K562 (cell line): ENCODE measurements at regions not wholly inside any gene's neighbourhood (a gene's known extent, or its start where the extent isn't known, plus 50 kb on each side); places are given as distances from the start of the nearest gene placed in this dataset.

ENCODE experiments used
- ATAC-seq: fragments of 200-7000 bp; cut with Tn5 transposase; 3 replicates; pipeline ENCODE4 v1.9.1; 2020; ENCODE audit warnings: moderate library complexity
- BruUV-seq: library from RNA; stranded (reverse); fragments of 400-500 nt; replicated peaks from 2 replicates; lab custom pipeline; 2021; lab: Mats Ljungman, UMichigan
- CTCF ChIA-PET: fragments of 300-600 bp; formaldehyde crosslinking; extraction: SDS; loops from one replicate; lab custom pipeline; 2021; ENCODE audit warnings: low intra/inter-chr PET ratio; lab: Yijun Ruan, JAX
- POLR2A ChIA-PET: fragments of 300-600, 350-650 bp; sonication (Branson Sonifier 250); formaldehyde crosslinking; extraction: SDS; loops from one replicate; lab custom pipeline; 2021; ENCODE audit warnings: antibody characterized with exemption, inconsistent platforms; lab: Yijun Ruan, JAX
- DNase-seq, 4 experiments: peaks; one replicate each; pipeline versions ENCODE4 v3.0.0 to v3.0.0-alpha.2; 2011 to 2018; ENCODE audit warnings: low spot score in 3 of 4, mixed read lengths in 3 of 4; ENCODE audit errors: extremely low read depth in 1 of 4
- FAIRE-seq: peaks from 2 replicates; lab custom pipeline; 2011; peaks lifted over from hg19 to GRCh38; lab: Jason Lieb, UNC
- H2AFZ ChIP-seq: 2 replicates; pipeline ENCODE4 v1.6.0; 2011; ENCODE audit warnings: low read depth, low read length, control low read depth, inconsistent platforms
- H3K27ac ChIP-seq: fragments of 200-600 bp; 3 replicates; pipeline ENCODE4 v1.8.0; 2011; ENCODE audit warnings: low read depth, mild to moderate bottlenecking, control low read depth, inconsistent platforms, low read length, moderate library complexity, mixed read lengths; ENCODE audit errors: extremely low read depth
- H3K27me3 ChIP-seq, 2 experiments: fragments of 300-600 bp in 1 of 2; 2 replicates in 1 of 2; 3 replicates in 1 of 2; pipeline versions ENCODE4 v1.6.0 to v1.8.0; 2011; ENCODE audit warnings: inconsistent platforms in 2 of 2, low read length in 2 of 2, mild to moderate bottlenecking in 1 of 2, mixed read lengths in 1 of 2, moderate library complexity in 1 of 2; ENCODE audit not compliant: control insufficient read depth in 2 of 2, insufficient read depth in 2 of 2
- H3K36me3 ChIP-seq: fragments of 300-600 bp; 3 replicates; pipeline ENCODE4 v1.8.0; 2011; ENCODE audit warnings: mild to moderate bottlenecking, low read length, inconsistent platforms; ENCODE audit not compliant: control insufficient read depth, insufficient read depth
- H3K4me1 ChIP-seq, 2 experiments: fragments of 200-600 bp in 1 of 2; replicated peaks in 1 of 2; 2 replicates in 1 of 2; 3 replicates in 1 of 2; pipeline versions ENCODE4 v1.5.1 to v1.8.0; 2011; ENCODE audit warnings: inconsistent platforms in 2 of 2, low read length in 2 of 2, mild to moderate bottlenecking in 1 of 2, mixed read lengths in 1 of 2, moderate library complexity in 1 of 2; ENCODE audit not compliant: control insufficient read depth in 2 of 2, insufficient read depth in 2 of 2
- H3K4me2 ChIP-seq: 2 replicates; pipeline ENCODE4 v1.6.1; 2011; ENCODE audit warnings: low read length, control low read depth, inconsistent platforms, mixed read lengths; ENCODE audit not compliant: insufficient read depth
- H3K4me3 ChIP-seq: fragments of 200-600 bp; sonication (generic), shearing (Covaris generic); 2 replicates; pipeline ENCODE4 v1.5.1; 2016; ENCODE audit warnings: control low read depth, inconsistent platforms
- H3K79me2 ChIP-seq: fragments of 200-600 bp; 3 replicates; pipeline ENCODE4 v1.8.0; 2011; ENCODE audit warnings: low read length, inconsistent platforms; ENCODE audit not compliant: control insufficient read depth, insufficient read depth
- H3K9ac ChIP-seq, 2 experiments: 2 replicates each; pipeline versions ENCODE4 v1.6.0 to v1.6.1; 2011; ENCODE audit warnings: low read depth in 2 of 2, low read length in 2 of 2, control low read depth in 1 of 2, inconsistent platforms in 1 of 2, mild to moderate bottlenecking in 1 of 2, mixed read lengths in 1 of 2; ENCODE audit not compliant: insufficient read depth in 1 of 2
- H3K9me1 ChIP-seq: one replicate; pipeline ENCODE4 v1.6.0; 2011; ENCODE audit warnings: inconsistent platforms, mild to moderate bottlenecking, low read length, moderate library complexity; ENCODE audit not compliant: control insufficient read depth, insufficient read depth
- H3K9me3 ChIP-seq: replicated peaks from 2 replicates; pipeline ENCODE4 v1.5.1; 2011; ENCODE audit warnings: low read depth, low read length, inconsistent platforms; ENCODE audit not compliant: control insufficient read depth, insufficient read depth
- H4K20me1 ChIP-seq: replicated peaks from 2 replicates; pipeline ENCODE4 v1.6.1; 2011; ENCODE audit warnings: low read length, inconsistent platforms, mixed read lengths; ENCODE audit not compliant: control insufficient read depth, insufficient read depth
- DPF2 ChIP-seq: fragments of 450-650 bp; IDR thresholded peaks from 2 replicates; pipeline ENCODE4 v1.6.1; 2016
- ESRRB ChIP-seq: fragments of 250-450 bp; sonication (Bioruptor Pico); IDR thresholded peaks from 2 replicates; pipeline ENCODE4 v1.5.0; 2020; ENCODE audit warnings: mild to moderate bottlenecking, moderate library complexity, borderline replicate concordance
- MEIS2 ChIP-seq: fragments of 450-650 bp; IDR thresholded peaks from 2 replicates; pipeline ENCODE4 v1.6.1; 2014; ENCODE audit warnings: mild to moderate bottlenecking; ENCODE audit not compliant: partially characterized antibody
- MNT ChIP-seq, 2 experiments: fragments of 450-650 bp; conservative IDR thresholded peaks; 2 replicates each; pipeline ENCODE4 v1.6.1; 2017; ENCODE audit warnings: mild to moderate bottlenecking in 2 of 2, moderate library complexity in 2 of 2
- MTA1 ChIP-seq: fragments of 450-650 bp; IDR thresholded peaks from 2 replicates; pipeline ENCODE4 v1.6.1; 2017; ENCODE audit warnings: borderline replicate concordance
- REST ChIP-seq, 2 experiments: fragments of 450-650 bp; formaldehyde crosslinking in 1 of 2; IDR thresholded peaks; 2 replicates each; pipeline versions ENCODE4 v1.4.0 to v1.6.1; 2014 to 2020; ENCODE audit warnings: mild to moderate bottlenecking in 2 of 2, borderline replicate concordance in 1 of 2, low read depth in 1 of 2
- SMARCA4 ChIP-seq: fragments of 450-650 bp; IDR thresholded peaks from 2 replicates; pipeline ENCODE4 v1.6.1; 2016
- SMARCE1 ChIP-seq: fragments of 450-650 bp; IDR thresholded peaks from 2 replicates; pipeline ENCODE4 v1.7.1; 2016; ENCODE audit warnings: mild to moderate bottlenecking
- ZNF124 ChIP-seq: sonication (generic); formaldehyde crosslinking; IDR thresholded peaks from 2 replicates; pipeline ENCODE4 v1.8.1; 2022; ENCODE audit warnings: missing genetic modification reagents
- WGBS: fragments of 100-300 bp; shearing (Covaris generic); methylation state at CpG from one replicate; pipeline ENCODE4 v1.1.6; 2016; ENCODE audit warnings: low coverage, mixed read lengths; ENCODE audit not compliant: insufficient coverage; ENCODE audit errors: missing lambda C conversion rate; 5-methylcytosine and 5-hydroxymethylcytosine counted together
- in situ Hi-C: fragments of 300-500 bp; cut with MboI; formaldehyde crosslinking; loops from 4 replicates; pipeline ENCODE4 v1.15.0; 2018; ENCODE audit warnings: inconsistent platforms, mixed read lengths
- intact Hi-C: fragments of 100-400 bp; cut with micrococcal nuclease; formaldehyde crosslinking; loops from 2 replicates; pipeline ENCODE4 v1.14.2; 2022
- TF ChIP-seq, protein P1 (sequence below): fragments of 200-800 bp; sonication (Bioruptor generic); IDR thresholded peaks from 2 replicates; pipeline ENCODE4 v1.6.1; 2017; ENCODE audit warnings: missing genetic modification characterization, missing compliant biosample characterization
- TF ChIP-seq, protein P2 (sequence below): fragments of 450-650 bp; IDR thresholded peaks from 2 replicates; pipeline ENCODE4 v1.6.1; 2016

- no peak overlapping the region for H3K9ac ChIP-seq
- POLR2A ChIA-PET, result no interaction called here
- no peaks in the 10 kb centered on the region for H3K79me2 ChIP-seq
- H3K36me3 ChIP-seq, result no peaks in the 10 kb centered on the region
- H2AFZ ChIP-seq, result 0 out of 2 replicates have a peak overlapping the region, but pooled peaks have one; percentile 35
- H4K20me1 ChIP-seq, result no peaks in the 10 kb centered on the region
- peaks cover 0 to 9% of the 10 kb centered on the region in 2 experiments; a peak in 2 of 5 replicates for H3K27me3 ChIP-seq
- intact Hi-C loops (no loop called here), in situ Hi-C loops (no loop called here)
- CTCF ChIA-PET, result no interaction called here
- H3K27ac ChIP-seq, result peak overlapping the region; percentile 23; the same call in 1 of the 3 replicates
- no peak overlapping the region for H3K4me3 ChIP-seq
- FAIRE-seq (peak; percentile 32), DNase-seq (peak in 3 of 4 experiments; percentile 22 to 66 (median 47)), ATAC-seq (peak; percentile 45; the same call in 1 of the 3 replicates)
- 25% methylated on average over 4 of the region's 4 CpGs for WGBS
- peaks cover 3 to 37% of the 10 kb centered on the region in 2 experiments; a peak in 4 of 5 replicates for H3K4me1 ChIP-seq
- no peaks in the 10 kb centered on the region for H3K9me3 ChIP-seq
- no peak overlapping the region for H3K4me2 ChIP-seq
- BruUV-seq, result no TSS peak
- H3K9me1 ChIP-seq, result no peaks in the 10 kb centered on the region
- TF ChIP-seq MNT (conservative IDR thresholded peaks at IDR 0.05) (no peak), MTA1 (no peak), REST (IDR thresholded peaks at IDR 0.05; ENCODE audit: borderline replicate concordance) (no peak), REST (CRISPR knock-in tag; IDR thresholded peaks at IDR 0.05; ENCODE audit: low read depth) (no peak), ZNF124 (no peak), MEIS2 (peak; percentile 79), ESRRB (CRISPR knock-in tag) (no peak), DPF2 (peak; percentile 75), SMARCE1 (peak; percentile 67), SMARCA4 (peak; percentile 57; the same call in 1 of the 2 replicates)
- TF ChIP-seq, protein P1, sequence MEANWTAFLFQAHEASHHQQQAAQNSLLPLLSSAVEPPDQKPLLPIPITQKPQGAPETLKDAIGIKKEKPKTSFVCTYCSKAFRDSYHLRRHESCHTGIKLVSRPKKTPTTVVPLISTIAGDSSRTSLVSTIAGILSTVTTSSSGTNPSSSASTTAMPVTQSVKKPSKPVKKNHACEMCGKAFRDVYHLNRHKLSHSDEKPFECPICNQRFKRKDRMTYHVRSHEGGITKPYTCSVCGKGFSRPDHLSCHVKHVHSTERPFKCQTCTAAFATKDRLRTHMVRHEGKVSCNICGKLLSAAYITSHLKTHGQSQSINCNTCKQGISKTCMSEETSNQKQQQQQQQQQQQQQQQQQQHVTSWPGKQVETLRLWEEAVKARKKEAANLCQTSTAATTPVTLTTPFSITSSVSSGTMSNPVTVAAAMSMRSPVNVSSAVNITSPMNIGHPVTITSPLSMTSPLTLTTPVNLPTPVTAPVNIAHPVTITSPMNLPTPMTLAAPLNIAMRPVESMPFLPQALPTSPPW (CRISPR knock-in tag), result peak; percentile 43
- TF ChIP-seq, protein P2, sequence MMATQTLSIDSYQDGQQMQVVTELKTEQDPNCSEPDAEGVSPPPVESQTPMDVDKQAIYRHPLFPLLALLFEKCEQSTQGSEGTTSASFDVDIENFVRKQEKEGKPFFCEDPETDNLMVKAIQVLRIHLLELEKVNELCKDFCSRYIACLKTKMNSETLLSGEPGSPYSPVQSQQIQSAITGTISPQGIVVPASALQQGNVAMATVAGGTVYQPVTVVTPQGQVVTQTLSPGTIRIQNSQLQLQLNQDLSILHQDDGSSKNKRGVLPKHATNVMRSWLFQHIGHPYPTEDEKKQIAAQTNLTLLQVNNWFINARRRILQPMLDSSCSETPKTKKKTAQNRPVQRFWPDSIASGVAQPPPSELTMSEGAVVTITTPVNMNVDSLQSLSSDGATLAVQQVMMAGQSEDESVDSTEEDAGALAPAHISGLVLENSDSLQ, result peak; percentile 96
Observed at GRCh38 chr6:108736832-108737231, 111.4 kb upstream of the ARMC2 start.
